ENCODE measurements at regions not wholly inside any gene's neighbourhood (a gene's known extent, or its start where the extent isn't known, plus 50 kb on each side); places are given as distances from the start of the nearest gene placed in this dataset.

DNA sequence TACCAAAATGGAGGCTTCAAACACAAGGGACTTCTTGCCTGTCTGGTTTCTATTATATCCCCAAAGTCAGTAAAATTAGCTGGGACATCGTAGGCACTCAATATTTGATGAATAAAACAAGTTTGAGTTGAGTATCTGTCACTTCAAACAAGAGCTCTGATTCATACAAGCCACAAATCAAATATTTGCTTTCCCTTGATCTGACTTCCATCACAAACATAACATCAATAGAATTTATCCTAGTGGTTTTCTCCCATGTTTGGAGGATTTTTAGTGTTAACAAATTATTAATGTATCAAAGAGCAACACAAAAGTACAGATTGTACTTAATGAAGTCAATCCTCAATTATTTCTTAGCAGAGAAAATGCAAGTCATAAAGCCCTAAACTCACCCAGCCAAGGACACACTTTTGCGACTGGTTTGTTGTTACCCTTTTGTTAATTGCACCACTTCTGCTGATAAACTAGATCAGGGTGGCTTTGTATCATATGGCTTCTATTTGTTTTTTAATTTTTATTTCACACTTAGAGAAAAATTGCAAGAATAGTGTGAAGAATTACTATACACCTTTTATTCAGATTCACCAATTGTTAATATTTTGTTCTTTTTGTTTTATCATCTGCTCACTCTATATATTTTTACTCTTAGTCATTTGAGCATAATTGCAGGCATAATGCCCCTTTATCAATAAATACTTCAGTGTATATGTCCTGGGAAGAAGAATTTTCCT is 117.4 kb upstream of the PRDM1 start:
- TF ChIP-seq, protein P1, sequence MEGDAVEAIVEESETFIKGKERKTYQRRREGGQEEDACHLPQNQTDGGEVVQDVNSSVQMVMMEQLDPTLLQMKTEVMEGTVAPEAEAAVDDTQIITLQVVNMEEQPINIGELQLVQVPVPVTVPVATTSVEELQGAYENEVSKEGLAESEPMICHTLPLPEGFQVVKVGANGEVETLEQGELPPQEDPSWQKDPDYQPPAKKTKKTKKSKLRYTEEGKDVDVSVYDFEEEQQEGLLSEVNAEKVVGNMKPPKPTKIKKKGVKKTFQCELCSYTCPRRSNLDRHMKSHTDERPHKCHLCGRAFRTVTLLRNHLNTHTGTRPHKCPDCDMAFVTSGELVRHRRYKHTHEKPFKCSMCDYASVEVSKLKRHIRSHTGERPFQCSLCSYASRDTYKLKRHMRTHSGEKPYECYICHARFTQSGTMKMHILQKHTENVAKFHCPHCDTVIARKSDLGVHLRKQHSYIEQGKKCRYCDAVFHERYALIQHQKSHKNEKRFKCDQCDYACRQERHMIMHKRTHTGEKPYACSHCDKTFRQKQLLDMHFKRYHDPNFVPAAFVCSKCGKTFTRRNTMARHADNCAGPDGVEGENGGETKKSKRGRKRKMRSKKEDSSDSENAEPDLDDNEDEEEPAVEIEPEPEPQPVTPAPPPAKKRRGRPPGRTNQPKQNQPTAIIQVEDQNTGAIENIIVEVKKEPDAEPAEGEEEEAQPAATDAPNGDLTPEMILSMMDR (conservative IDR thresholded peaks at IDR 0.05) = no peak
- TF ChIP-seq EZH2 (IDR thresholded peaks at IDR 0.05; ENCODE audit: low read depth) = no peak

All from PC-9 (cell line).